ENCODE measurements at regions not wholly inside any gene's neighbourhood (a gene's known extent, or its start where the extent isn't known, plus 50 kb on each side); places are given as distances from the start of the nearest gene placed in this dataset.

- TF ChIP-seq CTCF (IDR thresholded peaks at IDR 0.05) (no peak), POLR2A (IDR thresholded peaks at IDR 0.05) (no peak)
These were observed 1154.2 kb upstream of the TENM4 start for GRCh38 chr11:80595011-80595410.

All from heart left ventricle (tissue), 13 donors.